ENCODE measurements at regions not wholly inside any gene's neighbourhood (a gene's known extent, or its start where the extent isn't known, plus 50 kb on each side); places are given as distances from the start of the nearest gene placed in this dataset.

- Histone ChIP-seq H3K4me3 (replicated peaks; ENCODE audit: insufficient read depth, low read length) (no peak overlapping the region), H3K27me3 (ENCODE audit: insufficient read depth, poor library complexity, severe bottlenecking) (no peaks in the 10 kb centered on the region), H3K27ac (replicated peaks) (no peak overlapping the region)
- no peak for DNase-seq (ENCODE audit: low read depth in 1 of 2, low spot score in 1 of 2)
- TF ChIP-seq GABPA (IDR thresholded peaks at IDR 0.05; ENCODE audit: low read depth), result no peak
Observed at GRCh38 chr3:148079370-148079769, 618.3 kb upstream of the AGTR1 start.

- TF ChIP-seq SPI1 (IDR thresholded peaks at IDR 0.05; ENCODE audit: borderline replicate concordance, low read depth), result no peak
- no peak for TF ChIP-seq GABPA (IDR thresholded peaks at IDR 0.05; ENCODE audit: low read depth)
- TF ChIP-seq POLR2AphosphoS5 (IDR thresholded peaks at IDR 0.05; ENCODE audit: low read depth), result no peak
- no peak for TF ChIP-seq CTCF (IDR thresholded peaks at IDR 0.05; ENCODE audit: insufficient read depth, low read length)
- TF ChIP-seq REST (IDR thresholded peaks at IDR 0.05; ENCODE audit: insufficient replicate concordance, low read depth), result no peak
- Histone ChIP-seq H3K27me3 (ENCODE audit: insufficient read depth, poor library complexity, severe bottlenecking) (no peaks in the 10 kb centered on the region), H3K4me3 (replicated peaks; ENCODE audit: insufficient read depth, low read length) (no peak overlapping the region), H3K27ac (replicated peaks) (no peak overlapping the region)
- DNase-seq (ENCODE audit: low read depth in 1 of 2, low spot score in 1 of 2), result no peak
Observed at GRCh38 chr3:148081926-148082325, 615.8 kb upstream of the AGTR1 start.

GRCh38 chr3:148082506-148083280 is 615.0 kb upstream of the AGTR1 start:
- TF ChIP-seq SPI1 (IDR thresholded peaks at IDR 0.05; ENCODE audit: borderline replicate concordance, low read depth) (no peak), CTCF (IDR thresholded peaks at IDR 0.05; ENCODE audit: insufficient read depth, low read length) (no peak), POLR2AphosphoS5 (IDR thresholded peaks at IDR 0.05; ENCODE audit: low read depth) (no peak), REST (IDR thresholded peaks at IDR 0.05; ENCODE audit: insufficient replicate concordance, low read depth) (no peak), GABPA (IDR thresholded peaks at IDR 0.05; ENCODE audit: low read depth) (no peak)
- Histone ChIP-seq H3K4me3 (replicated peaks; ENCODE audit: insufficient read depth, low read length) (no peak overlapping the region), H3K27ac (replicated peaks) (no peak overlapping the region), H3K27me3 (ENCODE audit: insufficient read depth, poor library complexity, severe bottlenecking) (no peaks in the 10 kb centered on the region)
- DNase-seq (ENCODE audit: low read depth in 1 of 2, low spot score in 1 of 2), result no peak

GRCh38 chr3:148083526-148084182 is 614.0 kb upstream of the AGTR1 start:
- DNase-seq (ENCODE audit: low read depth in 1 of 2, low spot score in 1 of 2), result no peak
- Histone ChIP-seq H3K4me3 (replicated peaks; ENCODE audit: insufficient read depth, low read length) (no peak overlapping the region), H3K27me3 (ENCODE audit: insufficient read depth, poor library complexity, severe bottlenecking) (no peaks in the 10 kb centered on the region), H3K27ac (replicated peaks) (no peak overlapping the region)
- no peak for TF ChIP-seq CTCF (IDR thresholded peaks at IDR 0.05; ENCODE audit: insufficient read depth, low read length)
- no peak for TF ChIP-seq GABPA (IDR thresholded peaks at IDR 0.05; ENCODE audit: low read depth)

All from HL-60 (cell line).